SK-N-MC (cell line): ENCODE measurements at regions not wholly inside any gene's neighbourhood (a gene's known extent, or its start where the extent isn't known, plus 50 kb on each side); places are given as distances from the start of the nearest gene placed in this dataset.

Experiments used
- DNase-seq: peaks from one replicate; pipeline ENCODE4 v3.0.0-alpha.2; 2011; ENCODE audit warnings: low read depth, low spot score
- H3K27ac ChIP-seq: fragments of 200-600 bp; sonication (generic); 2 replicates; pipeline ENCODE4 v1.5.1; 2016; ENCODE audit warnings: mixed run types
- H3K36me3 ChIP-seq: fragments of 200-600 bp; sonication (generic); 2 replicates; pipeline ENCODE4 v1.6.1; 2017; ENCODE audit warnings: antibody characterized with exemption, low read length, mixed read lengths; ENCODE audit not compliant: insufficient read depth
- H3K4me3 ChIP-seq: fragments of 200-600 bp; sonication (generic); 2 replicates; pipeline ENCODE4 v1.5.1; 2016
- H3K9ac ChIP-seq: fragments of 200-600 bp; sonication (generic); 2 replicates; pipeline ENCODE4 v1.8.0; 2017; ENCODE audit warnings: mixed run types, mixed read lengths; ENCODE audit not compliant: insufficient read length
- H3K9me3 ChIP-seq: fragments of 200-600 bp; sonication (generic); 2 replicates; pipeline ENCODE4 v1.6.1; 2017; ENCODE audit warnings: low read depth, mild to moderate bottlenecking, antibody characterized with exemption, low read length, moderate library complexity, mixed read lengths
- EZH2 ChIP-seq: fragments of 200-600 bp; sonication (generic); IDR thresholded peaks from one replicate; pipeline ENCODE4 v1.6.1; 2017; ENCODE audit warnings: antibody characterized with exemption
- FOXP2 ChIP-seq: optimal IDR thresholded peaks from 2 replicates; pipeline ENCODE3; 2011; ENCODE audit warnings: mild to moderate bottlenecking, moderate library complexity; ENCODE audit not compliant: insufficient read depth; ENCODE audit errors: extremely low read length, control extremely low read depth
- POLR2AphosphoS5 ChIP-seq: IDR thresholded peaks from 2 replicates; pipeline ENCODE4 v1.6.1; 2012; ENCODE audit warnings: mild to moderate bottlenecking, low read depth, low read length, borderline replicate concordance

DNA sequence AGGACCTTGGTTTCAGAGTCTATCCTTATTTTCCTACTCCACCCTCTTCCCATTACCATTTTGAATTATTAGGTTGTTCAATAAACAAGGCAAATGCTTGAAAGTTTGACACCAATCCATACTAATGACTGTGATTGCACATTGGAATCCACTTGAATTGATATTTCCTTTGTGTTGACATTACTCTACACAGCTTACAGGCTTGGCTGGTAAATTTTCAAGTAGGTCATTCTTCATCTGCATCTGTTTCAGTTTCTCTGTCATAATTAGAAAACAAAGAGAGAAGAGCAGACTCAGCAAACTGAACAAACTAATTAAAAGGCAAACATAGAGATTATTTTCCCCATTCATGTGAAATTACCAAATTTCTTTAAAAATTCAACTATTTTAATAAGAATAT lies 732.9 kb upstream of the BCHE start:
- Histone ChIP-seq H3K9ac (no peak overlapping the region), H3K27ac (no peak overlapping the region), H3K36me3 (no peaks in the 10 kb centered on the region), H3K9me3 (no peaks in the 10 kb centered on the region), H3K4me3 (no peak overlapping the region)
- DNase-seq = no peak
- TF ChIP-seq EZH2 (no peak), POLR2AphosphoS5 (no peak), FOXP2 (no peak)

DNA sequence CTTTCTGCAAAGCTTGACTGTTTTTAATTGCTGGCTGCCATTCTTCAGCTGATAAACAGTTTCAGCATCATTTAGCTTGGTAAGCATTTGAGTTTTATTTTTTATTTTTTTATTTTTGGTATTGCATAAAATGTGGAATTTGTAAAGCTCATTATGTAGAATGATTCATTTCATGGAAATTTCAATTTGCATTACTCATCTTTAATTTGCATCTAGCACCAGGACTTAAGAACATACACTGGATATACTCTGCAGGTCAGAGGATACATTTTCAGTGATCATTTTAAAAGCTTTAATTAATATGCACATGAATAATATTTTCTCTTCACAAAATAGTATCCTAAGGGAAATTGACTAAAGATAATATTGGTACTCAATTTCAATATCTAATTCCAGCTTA lies 732.4 kb upstream of the BCHE start:
- Histone ChIP-seq H3K36me3 (no peaks in the 10 kb centered on the region), H3K9ac (no peak overlapping the region), H3K4me3 (no peak overlapping the region), H3K9me3 (no peaks in the 10 kb centered on the region), H3K27ac (no peak overlapping the region)
- no peak for DNase-seq
- TF ChIP-seq POLR2AphosphoS5 (no peak), EZH2 (no peak), FOXP2 (no peak)

DNA sequence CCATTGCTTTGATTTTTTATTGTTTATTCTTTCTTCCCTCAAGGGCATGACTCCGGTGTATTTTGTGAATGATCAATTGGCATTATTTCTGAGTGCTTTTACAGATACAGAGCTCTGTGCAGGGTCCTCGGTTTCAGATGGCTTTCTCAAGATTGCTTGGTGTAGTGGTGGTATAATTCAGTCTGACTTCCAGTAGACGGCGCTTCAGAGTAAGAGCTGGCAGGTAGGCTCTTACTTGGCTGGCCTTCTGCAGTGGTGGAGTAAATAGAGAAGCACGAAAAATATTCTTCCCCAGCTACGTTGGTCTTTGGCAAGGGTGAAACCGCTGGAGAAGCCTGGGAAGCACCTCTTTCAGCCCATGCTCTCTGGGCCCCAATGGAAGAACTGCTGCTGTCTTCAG lies 723.0 kb upstream of the BCHE start:
- no peak for DNase-seq
- Histone ChIP-seq H3K27ac (no peak overlapping the region), H3K9me3 (no peaks in the 10 kb centered on the region), H3K9ac (no peak overlapping the region), H3K36me3 (no peaks in the 10 kb centered on the region), H3K4me3 (no peak overlapping the region)
- TF ChIP-seq FOXP2 (no peak), EZH2 (no peak), POLR2AphosphoS5 (no peak)

DNA sequence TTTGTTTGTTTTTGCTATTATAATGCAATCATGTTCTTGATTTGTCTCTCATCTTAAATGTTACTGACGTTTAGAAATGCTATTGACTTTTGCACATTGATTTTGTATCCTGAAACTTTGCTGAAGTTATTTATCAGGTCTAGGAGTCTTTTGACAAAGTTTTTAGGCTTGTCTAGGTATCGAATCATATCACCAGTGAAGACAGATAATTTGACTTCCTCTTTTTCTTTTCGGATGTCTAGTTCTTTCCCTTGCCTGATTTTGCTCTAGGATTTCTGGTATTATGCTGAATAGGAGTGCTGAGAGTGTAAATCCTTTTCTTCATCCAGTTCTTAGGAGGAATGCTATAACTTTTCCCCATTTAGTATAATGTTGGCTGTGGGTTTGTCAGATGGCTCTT lies 719.7 kb upstream of the BCHE start:
- TF ChIP-seq FOXP2 (no peak), EZH2 (no peak), POLR2AphosphoS5 (no peak)

DNA sequence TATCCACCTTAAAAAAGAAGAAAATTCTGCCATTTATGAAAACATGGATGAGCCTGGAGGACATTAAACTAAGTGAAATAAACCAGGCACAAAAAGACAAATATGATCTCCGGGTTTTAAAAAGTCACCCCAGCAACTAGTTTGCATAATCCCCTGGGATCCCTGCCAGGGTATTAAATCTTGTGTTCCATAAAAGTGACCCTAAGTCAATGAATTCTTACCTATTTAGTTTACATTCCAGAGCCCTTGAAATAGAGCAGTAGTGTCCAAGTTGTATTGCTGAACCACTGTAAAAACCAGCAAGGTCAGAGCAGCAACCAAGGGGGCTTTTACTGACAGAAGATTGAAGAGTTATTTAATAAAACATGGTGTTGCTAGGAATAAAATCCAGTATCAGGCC lies 716.8 kb upstream of the BCHE start:
- Histone ChIP-seq H3K4me3 (no peak overlapping the region), H3K9ac (no peak overlapping the region), H3K9me3 (no peaks in the 10 kb centered on the region), H3K27ac (no peak overlapping the region), H3K36me3 (no peaks in the 10 kb centered on the region)
- DNase-seq = no peak
- TF ChIP-seq POLR2AphosphoS5 (no peak), EZH2 (no peak), FOXP2 (no peak)

More for the DNA sequence above, 719.7 kb upstream of the BCHE start:
- Histone ChIP-seq H3K4me3 (no peak overlapping the region), H3K27ac (no peak overlapping the region), H3K9ac (no peak overlapping the region), H3K36me3 (no peaks in the 10 kb centered on the region), H3K9me3 (no peaks in the 10 kb centered on the region)
- DNase-seq = no peak

DNA sequence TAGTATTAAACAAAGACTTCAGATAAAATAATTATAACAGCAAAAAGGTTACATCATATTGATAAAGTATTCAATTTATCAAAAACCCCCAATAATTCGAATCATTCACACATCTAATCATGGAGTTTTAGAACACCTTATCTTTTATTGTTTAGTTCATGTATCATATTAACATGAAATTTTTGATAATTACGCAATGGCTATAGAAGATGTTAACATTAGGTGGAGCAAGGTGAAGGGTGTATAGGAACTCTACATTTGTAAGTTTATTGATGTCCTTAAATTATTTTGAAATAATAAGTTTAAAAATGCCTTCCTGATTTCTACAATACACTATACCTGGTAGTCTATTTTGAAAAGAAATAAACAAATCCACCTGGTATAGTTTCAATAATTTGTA lies 696.5 kb upstream of the BCHE start:
- H3K9me3 ChIP-seq = peaks cover 7% of the 10 kb centered on the region; the same call in 1 of the 2 replicates
- H3K27ac ChIP-seq = no peak overlapping the region
- no peaks in the 10 kb centered on the region for H3K36me3 ChIP-seq
- no peak overlapping the region for H3K9ac ChIP-seq
- TF ChIP-seq FOXP2 (no peak), EZH2 (no peak), POLR2AphosphoS5 (no peak)
- DNase-seq = no peak
- H3K4me3 ChIP-seq = no peak overlapping the region

DNA sequence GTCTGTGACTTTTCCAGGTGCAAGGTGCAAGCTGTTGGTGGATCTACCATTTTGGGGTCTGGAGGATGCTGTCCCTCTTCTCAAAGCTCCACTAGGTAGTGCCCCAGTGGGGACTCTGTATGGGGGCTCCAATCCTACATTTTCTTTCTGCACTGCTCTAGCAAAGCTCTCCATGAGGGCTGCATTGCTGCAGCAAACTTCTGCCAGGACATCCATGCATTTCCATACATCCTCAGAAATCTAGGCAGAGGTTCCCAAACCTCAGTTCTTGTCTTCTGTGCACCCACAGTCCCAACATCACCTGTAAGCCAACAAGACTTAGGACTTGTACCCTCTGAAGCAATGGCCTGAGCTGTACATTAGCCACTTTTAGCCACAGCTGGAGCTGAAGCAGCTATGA lies 694.5 kb upstream of the BCHE start:
- H3K27ac ChIP-seq = no peak overlapping the region
- peaks cover 7% of the 10 kb centered on the region; the same call in 1 of the 2 replicates for H3K9me3 ChIP-seq
- no peak for DNase-seq
- no peak for TF ChIP-seq POLR2AphosphoS5
- TF ChIP-seq EZH2 = no peak
- no peak for TF ChIP-seq FOXP2
- no peak overlapping the region for H3K9ac ChIP-seq
- no peak overlapping the region for H3K4me3 ChIP-seq
- H3K36me3 ChIP-seq = no peaks in the 10 kb centered on the region

DNA sequence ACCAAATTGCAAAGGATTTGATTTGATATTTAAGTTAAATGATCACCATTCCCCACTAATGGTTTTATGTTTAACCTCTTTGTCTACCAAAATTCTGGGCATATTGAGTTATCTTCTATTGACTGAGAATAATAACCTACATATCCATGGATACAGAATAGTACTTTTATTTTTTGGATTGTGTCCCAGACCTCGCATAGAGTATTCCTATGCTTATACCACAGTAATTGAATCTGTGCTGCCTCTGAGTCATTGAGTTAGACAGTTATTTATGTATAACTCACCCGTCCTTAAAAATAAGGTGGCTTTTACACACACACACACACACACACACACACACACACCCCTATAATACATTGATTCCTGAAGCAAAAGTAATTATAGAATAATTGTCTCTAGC lies 690.1 kb upstream of the BCHE start:
- Histone ChIP-seq H3K27ac (no peak overlapping the region), H3K36me3 (no peaks in the 10 kb centered on the region), H3K4me3 (no peak overlapping the region), H3K9ac (no peak overlapping the region), H3K9me3 (peaks cover 6% of the 10 kb centered on the region; the same call in 1 of the 2 replicates)
- DNase-seq = no peak
- TF ChIP-seq FOXP2 (no peak), EZH2 (no peak), POLR2AphosphoS5 (no peak)

DNA sequence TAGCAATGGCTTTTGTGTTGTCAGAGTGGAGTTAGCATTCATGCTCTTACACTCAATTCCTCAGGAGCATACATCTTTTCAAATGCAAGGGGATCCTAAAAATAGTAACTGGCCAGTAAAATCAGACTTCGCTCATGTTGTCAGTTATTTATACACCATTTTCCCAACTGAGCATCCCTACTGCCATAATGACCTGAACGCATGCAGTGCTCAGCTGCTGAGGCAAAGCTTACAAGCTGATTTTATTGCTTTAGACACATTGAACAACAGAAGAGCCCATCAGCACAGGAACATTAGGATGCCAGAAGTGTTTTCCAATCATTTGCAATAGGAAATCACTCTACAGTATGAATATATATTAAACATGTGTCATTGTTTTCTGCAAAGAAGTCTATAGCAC lies 689.7 kb upstream of the BCHE start:
- DNase-seq = no peak
- H3K4me3 ChIP-seq = no peak overlapping the region
- TF ChIP-seq EZH2 (no peak), FOXP2 (no peak), POLR2AphosphoS5 (no peak)

More for the DNA sequence above, 689.7 kb upstream of the BCHE start:
- Histone ChIP-seq H3K9me3 (peaks cover 1% of the 10 kb centered on the region; the same call in 1 of the 2 replicates), H3K27ac (no peak overlapping the region), H3K36me3 (no peaks in the 10 kb centered on the region), H3K9ac (no peak overlapping the region)
